ENCODE measurements at regions not wholly inside any gene's neighbourhood (a gene's known extent, or its start where the extent isn't known, plus 50 kb on each side); places are given as distances from the start of the nearest gene placed in this dataset.
A peak's percentile ranks its signal among the peaks of the same experiment; 100 is the strongest.

- no peak for TF ChIP-seq CTCF (IDR thresholded peaks at IDR 0.05; ENCODE audit: low read length, missing control alignments)
- no peak overlapping the region for H3K4me3 ChIP-seq (replicated peaks; ENCODE audit: low read depth, low read length)
- DNase-seq (ENCODE audit: low read depth): no peak
Observed at GRCh38 chr10:36313142-36313541, 671.0 kb upstream of the FZD8 start.

- TF ChIP-seq CTCF (IDR thresholded peaks at IDR 0.05; ENCODE audit: low read length, missing control alignments): no peak
- no peak overlapping the region for H3K4me3 ChIP-seq (replicated peaks; ENCODE audit: low read depth, low read length)
- DNase-seq (ENCODE audit: low read depth): no peak
Observed at GRCh38 chr10:36303896-36304295, 661.8 kb upstream of the FZD8 start.

- no peak for DNase-seq (ENCODE audit: low read depth)
- TF ChIP-seq CTCF (IDR thresholded peaks at IDR 0.05; ENCODE audit: low read length, missing control alignments): no peak
- no peak overlapping the region for H3K4me3 ChIP-seq (replicated peaks; ENCODE audit: low read depth, low read length)
Observed at GRCh38 chr10:36302086-36302485, 660.0 kb upstream of the FZD8 start.

- no peak for DNase-seq (ENCODE audit: low read depth)
- no peak overlapping the region for H3K4me3 ChIP-seq (replicated peaks; ENCODE audit: low read depth, low read length)
- TF ChIP-seq CTCF (IDR thresholded peaks at IDR 0.05; ENCODE audit: low read length, missing control alignments): no peak
Observed at GRCh38 chr10:36301539-36301938, 659.4 kb upstream of the FZD8 start.

- no peak for DNase-seq (ENCODE audit: low read depth)
- TF ChIP-seq CTCF (IDR thresholded peaks at IDR 0.05; ENCODE audit: low read length, missing control alignments): no peak
- no peak overlapping the region for H3K4me3 ChIP-seq (replicated peaks; ENCODE audit: low read depth, low read length)
Observed at GRCh38 chr10:36301139-36301538, 659.0 kb upstream of the FZD8 start.

GRCh38 chr10:36283827-36284226 lies 641.7 kb upstream of the FZD8 start:
- TF ChIP-seq CTCF (IDR thresholded peaks at IDR 0.05; ENCODE audit: low read length, missing control alignments): no peak
- H3K4me3 ChIP-seq (replicated peaks; ENCODE audit: low read depth, low read length): no peak overlapping the region

GRCh38 chr10:36281831-36282331 lies 639.8 kb upstream of the FZD8 start:
- H3K4me3 ChIP-seq (replicated peaks; ENCODE audit: low read depth, low read length): no peak overlapping the region
- DNase-seq (ENCODE audit: low read depth): peak; percentile 13
- no peak for TF ChIP-seq CTCF (IDR thresholded peaks at IDR 0.05; ENCODE audit: low read length, missing control alignments)

More at GRCh38 chr10:36283827-36284226, 641.7 kb upstream of the FZD8 start:
- no peak for DNase-seq (ENCODE audit: low read depth)
